Thyroid gland (tissue), 4 donors: ENCODE measurements at regions not wholly inside any gene's neighbourhood (a gene's known extent, or its start where the extent isn't known, plus 50 kb on each side); places are given as distances from the start of the nearest gene placed in this dataset.

Source experiments
- CTCF ChIP-seq, 6 experiments: fragments of 200-600 bp in 3 of 6; fragments of 450-650 bp in 3 of 6; sonication (generic) in 3 of 6; IDR thresholded peaks; one replicate each; pipeline ENCODE4 v1.5.1; 2016 to 2019; ENCODE audit warnings: antibody characterized with exemption in 6 of 6, mild to moderate bottlenecking in 2 of 6, inconsistent platforms in 1 of 6, moderate library complexity in 1 of 6
- POLR2A ChIP-seq, 2 donors: fragments of 450-650 bp; IDR thresholded peaks; one replicate each; pipeline ENCODE4 v1.6.1; 2017; ENCODE audit warnings: antibody characterized with exemption in 2 of 2, mild to moderate bottlenecking in 2 of 2, moderate library complexity in 1 of 2

DNA sequence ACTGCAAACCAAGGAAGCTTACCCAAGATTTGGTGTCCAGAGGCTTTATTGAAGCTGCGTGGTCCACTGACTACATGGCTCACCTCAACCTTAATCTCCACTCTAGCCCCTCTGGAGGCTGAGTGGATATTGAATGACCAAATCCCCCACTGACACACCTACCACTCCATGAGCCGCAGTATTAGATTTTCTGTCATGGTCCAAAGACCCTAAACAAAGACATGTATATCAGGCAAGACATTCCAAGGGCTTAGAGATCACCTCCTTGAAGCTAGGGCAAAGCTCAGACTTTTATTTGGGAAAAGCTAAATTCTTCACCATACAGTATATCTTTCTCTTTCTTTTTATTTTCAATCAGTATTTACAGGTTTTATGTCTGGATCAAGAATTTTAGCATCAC, 346.2 kb upstream of the CTNND2 start:
- TF ChIP-seq POLR2A (IDR thresholded peaks at IDR 0.05) (no peak), CTCF (IDR thresholded peaks at IDR 0.05) (no peak)
